Right atrium auricular region (tissue), 2 donors: ENCODE measurements at regions not wholly inside any gene's neighbourhood (a gene's known extent, or its start where the extent isn't known, plus 50 kb on each side); places are given as distances from the start of the nearest gene placed in this dataset.

Experiments
- DNase-seq: peaks from one replicate; pipeline ENCODE4 v3.0.0-alpha.2; 2019; ENCODE audit warnings: low spot score
- H3K27ac ChIP-seq, 2 donors: fragments of 200-600 bp; sonication (generic); 1 replicate in 1 of 2; 2 replicates in 1 of 2; pipeline ENCODE4 v1.5.1; 2016 to 2019
- H3K27me3 ChIP-seq, 2 donors: fragments of 200-600 bp; sonication (generic); one replicate each; pipeline versions ENCODE4 v1.5.1 to v1.6.0; 2017 to 2019
- H3K36me3 ChIP-seq: fragments of 200-600 bp; sonication (generic); one replicate; pipeline ENCODE4 v1.5.1; 2016
- H3K4me1 ChIP-seq, 2 donors: fragments of 200-600 bp; sonication (generic); one replicate each; pipeline versions ENCODE4 v1.5.1 to v1.6.0; 2017 to 2019
- H3K4me3 ChIP-seq, 2 donors: fragments of 200-600 bp; sonication (generic); 1 replicate in 1 of 2; 2 replicates in 1 of 2; pipeline ENCODE4 v1.5.1; 2017 to 2019; ENCODE audit warnings: mild to moderate bottlenecking in 1 of 2, moderate library complexity in 1 of 2
- H3K9me3 ChIP-seq, 2 donors: fragments of 200-600 bp; sonication (generic); one replicate each; pipeline ENCODE4 v1.5.1; 2019
- CTCF ChIP-seq, 2 donors: fragments of 200-600 bp; sonication (generic); IDR thresholded peaks; one replicate each; pipeline ENCODE4 v1.5.1; 2019; ENCODE audit warnings: antibody characterized with exemption in 2 of 2

GRCh38 chr6:33955566-33955965 is 151.8 kb upstream of the MLN start:
- TF ChIP-seq CTCF (IDR thresholded peaks at IDR 0.05) = no peak
- Histone ChIP-seq H3K4me1 (no peaks in the 10 kb centered on the region), H3K4me3 (no peak overlapping the region), H3K36me3 (no peaks in the 10 kb centered on the region), H3K27ac (no peak overlapping the region), H3K9me3 (no peaks in the 10 kb centered on the region), H3K27me3 (no peaks in the 10 kb centered on the region)
- no peak for DNase-seq

GRCh38 chr6:33954453-33954852 is 150.7 kb upstream of the MLN start:
- Histone ChIP-seq H3K36me3 (no peaks in the 10 kb centered on the region), H3K9me3 (no peaks in the 10 kb centered on the region), H3K27me3 (no peaks in the 10 kb centered on the region), H3K4me1 (no peaks in the 10 kb centered on the region), H3K4me3 (no peak overlapping the region), H3K27ac (no peak overlapping the region)
- no peak for TF ChIP-seq CTCF (IDR thresholded peaks at IDR 0.05)
- DNase-seq = no peak

GRCh38 chr6:33953171-33953570 is 149.4 kb upstream of the MLN start:
- H3K27ac ChIP-seq = no peak overlapping the region
- H3K9me3 ChIP-seq = no peaks in the 10 kb centered on the region
- no peaks in the 10 kb centered on the region for H3K27me3 ChIP-seq
- no peak for DNase-seq
- H3K4me3 ChIP-seq = no peak overlapping the region
- H3K4me1 ChIP-seq = no peaks in the 10 kb centered on the region
- TF ChIP-seq CTCF (IDR thresholded peaks at IDR 0.05) = no peak
- H3K36me3 ChIP-seq = no peaks in the 10 kb centered on the region

- Histone ChIP-seq H3K4me3 (no peak overlapping the region), H3K9me3 (no peaks in the 10 kb centered on the region), H3K36me3 (no peaks in the 10 kb centered on the region), H3K4me1 (no peaks in the 10 kb centered on the region), H3K27ac (no peak overlapping the region), H3K27me3 (no peaks in the 10 kb centered on the region)
- TF ChIP-seq CTCF (IDR thresholded peaks at IDR 0.05) = no peak
- DNase-seq = no peak
These were observed 148.2 kb upstream of the MLN start for GRCh38 chr6:33952016-33952415.

- Histone ChIP-seq H3K9me3 (no peaks in the 10 kb centered on the region), H3K36me3 (no peaks in the 10 kb centered on the region), H3K4me1 (no peaks in the 10 kb centered on the region), H3K4me3 (no peak overlapping the region), H3K27ac (no peak overlapping the region), H3K27me3 (no peaks in the 10 kb centered on the region)
- TF ChIP-seq CTCF (IDR thresholded peaks at IDR 0.05) = no peak
- DNase-seq = no peak
These were observed 147.4 kb upstream of the MLN start for GRCh38 chr6:33950891-33951889.
